HepG2 (cell line): ENCODE measurements at regions not wholly inside any gene's neighbourhood (a gene's known extent, or its start where the extent isn't known, plus 50 kb on each side); places are given as distances from the start of the nearest gene placed in this dataset.

Experiments used
- ATAC-seq: fragments of 200-7000 bp; cut with Tn5 transposase; 3 replicates; pipeline ENCODE4 v1.9.1; 2020; ENCODE audit warnings: mild to moderate bottlenecking, moderate library complexity
- BruUV-seq: library from RNA; stranded (reverse); fragments of 400-500 nt; replicated peaks from 2 replicates; lab custom pipeline; 2021; lab: Mats Ljungman, UMichigan
- CTCF ChIA-PET: fragments of 300-600 bp; formaldehyde crosslinking; extraction: SDS; loops from one replicate; lab custom pipeline; 2021; ENCODE audit warnings: low total read pairs, inconsistent platforms, low intra/inter-chr PET ratio; lab: Yijun Ruan, JAX
- POLR2A ChIA-PET: fragments of 350-600 bp; sonication (Branson Sonifier 250); formaldehyde crosslinking; loops from one replicate; lab custom pipeline; 2020; ENCODE audit warnings: antibody characterized with exemption, inconsistent platforms; lab: Yijun Ruan, JAX
- DNase-seq: peaks from one replicate; pipeline ENCODE4 v3.0.0-alpha.2; 2015; ENCODE audit warnings: low spot score
- FAIRE-seq: peaks from 3 replicates; lab custom pipeline; 2011; peaks lifted over from hg19 to GRCh38; lab: Jason Lieb, UNC
- H2AFZ ChIP-seq: one replicate; pipeline ENCODE4 v1.6.1; 2011; ENCODE audit warnings: low read length, inconsistent platforms
- H3K27ac ChIP-seq: fragments of 300-600 bp; 3 replicates; pipeline ENCODE4 v1.8.0; 2011; ENCODE audit warnings: mixed run types, mild to moderate bottlenecking, mixed read lengths, low read length, inconsistent platforms; ENCODE audit not compliant: insufficient read depth; ENCODE audit errors: extremely low read length
- H3K27me3 ChIP-seq, 2 experiments: fragments of 200-600 bp in 1 of 2; 2 replicates in 1 of 2; 3 replicates in 1 of 2; pipeline versions ENCODE4 v1.6.0 to v1.8.0; 2011; ENCODE audit warnings: low read length in 2 of 2, mild to moderate bottlenecking in 2 of 2, moderate library complexity in 2 of 2, inconsistent platforms in 1 of 2; ENCODE audit not compliant: insufficient read depth in 2 of 2, control insufficient read depth in 1 of 2
- H3K36me3 ChIP-seq, 2 experiments: fragments of 200-600 bp in 1 of 2; replicated peaks in 1 of 2; 2 replicates in 1 of 2; 3 replicates in 1 of 2; pipeline versions ENCODE4 v1.5.1 to v1.8.0; 2011; ENCODE audit warnings: low read length in 2 of 2, inconsistent platforms in 1 of 2; ENCODE audit not compliant: insufficient read depth in 2 of 2, control insufficient read depth in 1 of 2
- H3K4me1 ChIP-seq: 2 replicates; pipeline ENCODE4 v1.5.1; 2012; ENCODE audit warnings: low read length, inconsistent platforms; ENCODE audit not compliant: insufficient read depth
- H3K4me2 ChIP-seq: 2 replicates; pipeline ENCODE4 v1.6.0; 2011; ENCODE audit warnings: low read depth, low read length, inconsistent platforms
- H3K4me3 ChIP-seq, 3 experiments: fragments of 200-600 bp in 1 of 3; sonication (generic), shearing (Covaris generic) in 1 of 3; replicated peaks in 1 of 3; 2 replicates each; pipeline ENCODE4 v1.5.1; 2011 to 2016; ENCODE audit warnings: low read length in 3 of 3, inconsistent platforms in 2 of 3, low read depth in 2 of 3, mild to moderate bottlenecking in 2 of 3, control low read depth in 1 of 3, mixed read lengths in 1 of 3; ENCODE audit not compliant: insufficient read depth in 1 of 3
- H3K79me2 ChIP-seq: one replicate; pipeline ENCODE4 v1.6.1; 2011; ENCODE audit warnings: low read length, inconsistent platforms; ENCODE audit not compliant: insufficient read depth
- H3K9ac ChIP-seq: 2 replicates; pipeline ENCODE4 v1.6.0; 2011; ENCODE audit warnings: mild to moderate bottlenecking, low read depth, low read length, inconsistent platforms; ENCODE audit not compliant: insufficient read depth
- H3K9me3 ChIP-seq: 2 replicates; pipeline ENCODE4 v1.5.1; 2012; ENCODE audit warnings: mild to moderate bottlenecking, low read length
- H4K20me1 ChIP-seq: 2 replicates; pipeline ENCODE4 v1.6.0; 2011; ENCODE audit warnings: inconsistent platforms, mild to moderate bottlenecking, low read length, moderate library complexity; ENCODE audit not compliant: insufficient read depth
- ADNP ChIP-seq: sonication (generic); formaldehyde crosslinking; IDR thresholded peaks from 2 replicates; pipeline ENCODE4 v1.4.0; 2020; ENCODE audit warnings: missing genetic modification reagents
- FOSL1 ChIP-seq: sonication (generic); formaldehyde crosslinking; IDR thresholded peaks from 2 replicates; pipeline ENCODE4 v1.9.0; 2021; ENCODE audit warnings: missing genetic modification reagents, borderline replicate concordance
- IRX3 ChIP-seq: sonication (generic); formaldehyde crosslinking; IDR thresholded peaks from 2 replicates; pipeline ENCODE4 v1.8.1; 2023; ENCODE audit warnings: mild to moderate bottlenecking, low read depth, missing genetic modification reagents, borderline replicate concordance
- JUNB ChIP-seq: sonication (generic); formaldehyde crosslinking; IDR thresholded peaks from 2 replicates; pipeline ENCODE4 v1.8.0; 2022; ENCODE audit warnings: missing genetic modification reagents, mild to moderate bottlenecking, borderline replicate concordance
- MATR3 ChIP-seq: sonication (generic); formaldehyde crosslinking; IDR thresholded peaks from 2 replicates; pipeline ENCODE4 v1.4.0; 2020; ENCODE audit warnings: missing genetic modification reagents
- MEIS2 ChIP-seq: sonication (generic); formaldehyde crosslinking; IDR thresholded peaks from 2 replicates; pipeline ENCODE4 v1.9.0; 2021; ENCODE audit warnings: mild to moderate bottlenecking, missing genetic modification reagents
- SALL1 ChIP-seq: sonication (generic); formaldehyde crosslinking; IDR thresholded peaks from 2 replicates; pipeline ENCODE4 v1.8.0; 2022; ENCODE audit warnings: mild to moderate bottlenecking, missing genetic modification reagents
- SOX6 ChIP-seq, 2 experiments: fragments of 450-650 bp in 1 of 2; sonication (generic) in 1 of 2; formaldehyde crosslinking in 1 of 2; IDR thresholded peaks; 2 replicates each; pipeline versions ENCODE4 v1.4.0 to v1.6.1; 2017 to 2020; ENCODE audit warnings: antibody characterized with exemption in 1 of 2, mild to moderate bottlenecking in 1 of 2, missing genetic modification reagents in 1 of 2
- ZFP1 ChIP-seq: IDR thresholded peaks from 2 replicates; pipeline ENCODE4 v1.6.1; 2016
- ZFP90 ChIP-seq: sonication (generic); formaldehyde crosslinking; IDR thresholded peaks from 2 replicates; pipeline ENCODE4 v1.8.0; 2022; ENCODE audit warnings: missing genetic modification reagents, mild to moderate bottlenecking, inconsistent platforms, borderline replicate concordance
- ZNF20 ChIP-seq: sonication (generic); formaldehyde crosslinking; IDR thresholded peaks from 2 replicates; pipeline ENCODE4 v1.4.0; 2020; ENCODE audit warnings: mild to moderate bottlenecking, moderate library complexity, missing genetic modification reagents
- ZNF296 ChIP-seq: sonication (generic); formaldehyde crosslinking; conservative IDR thresholded peaks from 2 replicates; pipeline ENCODE4 v1.5.0; 2020; ENCODE audit warnings: mild to moderate bottlenecking, missing genetic modification reagents
- ZNF432 ChIP-seq: sonication (generic); formaldehyde crosslinking; IDR thresholded peaks from 2 replicates; pipeline ENCODE4 v1.5.0; 2020; ENCODE audit warnings: missing genetic modification reagents, mild to moderate bottlenecking, borderline replicate concordance
- ZNF589 ChIP-seq: sonication (generic); formaldehyde crosslinking; conservative IDR thresholded peaks from 2 replicates; pipeline ENCODE4 v1.8.0; 2022; ENCODE audit warnings: mild to moderate bottlenecking, moderate library complexity, missing genetic modification reagents
- ZNF713 ChIP-seq: sonication (generic); formaldehyde crosslinking; IDR thresholded peaks from 2 replicates; pipeline ENCODE4 v1.4.0; 2020; ENCODE audit warnings: mild to moderate bottlenecking, missing genetic modification reagents
- WGBS: methylation state at CpG from one replicate; pipeline ENCODE4 v1.1.6; 2017; ENCODE audit warnings: low lambda C conversion rate; 5-methylcytosine and 5-hydroxymethylcytosine counted together
- in situ Hi-C: cut with HindIII; loops from 2 replicates; pipeline ENCODE4 v1.10.0; 2017; ENCODE audit warnings: low pct_unique_long_range_greater_than_20kb; ENCODE audit not compliant: extremely low pct_ligation_motif_present
- intact Hi-C: fragments of 100-400 bp; cut with micrococcal nuclease; formaldehyde crosslinking; loops from one replicate; pipeline ENCODE4 v1.10.0; 2022; ENCODE audit not compliant: unreplicated experiment
- TF ChIP-seq, protein P1 (sequence below), 2 experiments: sonication (generic) in 1 of 2; formaldehyde crosslinking in 1 of 2; IDR thresholded peaks; 2 replicates each; pipeline versions ENCODE4 v1.4.0 to v1.6.1; 2016 to 2020; ENCODE audit warnings: borderline replicate concordance in 1 of 2, low read depth in 1 of 2, mild to moderate bottlenecking in 1 of 2, missing genetic modification reagents in 1 of 2
- TF ChIP-seq, protein P2 (sequence below): sonication (generic); formaldehyde crosslinking; IDR thresholded peaks from 2 replicates; pipeline ENCODE4 v1.4.0; 2020; ENCODE audit warnings: missing genetic modification reagents
- TF ChIP-seq, protein P3 (sequence below): IDR thresholded peaks from 2 replicates; pipeline ENCODE4 v1.6.1; 2016; ENCODE audit warnings: low read depth, control low read depth

DNA sequence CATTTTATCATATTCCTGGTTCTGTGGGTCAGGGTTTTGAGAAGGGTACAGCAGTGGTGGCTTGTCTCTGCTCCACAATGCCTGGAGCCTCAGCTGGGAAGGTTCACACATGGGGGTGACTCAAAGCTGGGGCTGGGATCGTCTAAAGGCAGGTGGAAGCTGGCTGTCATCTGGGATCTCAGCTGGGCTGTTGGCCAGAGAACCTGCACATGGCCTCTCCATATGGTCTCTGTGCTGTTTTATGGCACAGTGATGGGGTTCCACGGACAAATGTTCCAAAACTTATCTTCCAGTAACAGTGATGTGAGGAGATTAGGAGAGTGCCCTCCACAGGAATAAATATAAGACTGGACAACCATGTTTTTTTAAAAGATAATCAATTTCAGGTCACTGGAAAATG lies 191.4 kb downstream of the SS18 start:
- no peak overlapping the region for H3K4me3 ChIP-seq
- ChIA-PET CTCF (no interaction called here), POLR2A (no interaction called here)
- no peak overlapping the region for H3K27ac ChIP-seq
- no peak overlapping the region for H3K4me2 ChIP-seq
- H3K4me1 ChIP-seq, result no peaks in the 10 kb centered on the region
- H3K27me3 ChIP-seq, result no peaks in the 10 kb centered on the region
- 0% methylated on average over 2 of the region's 2 CpGs for WGBS
- no peak for ATAC-seq
- in situ Hi-C loops, result loop anchor here (10.0 kb wide), 1 partner anchor 334 kb away; no protein-coding TSS in a partner anchor
- no peak for FAIRE-seq
- H4K20me1 ChIP-seq, result no peaks in the 10 kb centered on the region
- BruUV-seq, result no TSS peak
- H2AFZ ChIP-seq, result no peak overlapping the region
- DNase-seq, result no peak
- H3K9me3 ChIP-seq, result no peaks in the 10 kb centered on the region
- intact Hi-C loops, result loop anchor here (5.0 to 10.0 kb wide), 3 partner anchors 1022 to 1354 kb away; no protein-coding TSS in a partner anchor
- TF ChIP-seq FOSL1 (CRISPR knock-in tag) (no peak), ZNF713 (CRISPR knock-in tag) (no peak), ZNF296 (no peak), ZFP90 (no peak), MEIS2 (CRISPR knock-in tag) (no peak), SALL1 (no peak), ZFP1 (no peak), ADNP (CRISPR knock-in tag) (no peak), ZNF20 (CRISPR knock-in tag) (no peak), MATR3 (no peak), SOX6 (IDR thresholded peaks at IDR 0.05) (no peak), SOX6 (CRISPR knock-in tag; IDR thresholded peaks at IDR 0.05) (no peak), ZNF432 (CRISPR knock-in tag) (no peak), IRX3 (CRISPR knock-in tag) (no peak), JUNB (CRISPR knock-in tag) (no peak), ZNF589 (CRISPR knock-in tag) (no peak)
- TF ChIP-seq, protein P1, sequence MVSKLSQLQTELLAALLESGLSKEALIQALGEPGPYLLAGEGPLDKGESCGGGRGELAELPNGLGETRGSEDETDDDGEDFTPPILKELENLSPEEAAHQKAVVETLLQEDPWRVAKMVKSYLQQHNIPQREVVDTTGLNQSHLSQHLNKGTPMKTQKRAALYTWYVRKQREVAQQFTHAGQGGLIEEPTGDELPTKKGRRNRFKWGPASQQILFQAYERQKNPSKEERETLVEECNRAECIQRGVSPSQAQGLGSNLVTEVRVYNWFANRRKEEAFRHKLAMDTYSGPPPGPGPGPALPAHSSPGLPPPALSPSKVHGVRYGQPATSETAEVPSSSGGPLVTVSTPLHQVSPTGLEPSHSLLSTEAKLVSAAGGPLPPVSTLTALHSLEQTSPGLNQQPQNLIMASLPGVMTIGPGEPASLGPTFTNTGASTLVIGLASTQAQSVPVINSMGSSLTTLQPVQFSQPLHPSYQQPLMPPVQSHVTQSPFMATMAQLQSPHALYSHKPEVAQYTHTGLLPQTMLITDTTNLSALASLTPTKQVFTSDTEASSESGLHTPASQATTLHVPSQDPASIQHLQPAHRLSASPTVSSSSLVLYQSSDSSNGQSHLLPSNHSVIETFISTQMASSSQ (IDR thresholded peaks at IDR 0.05; ENCODE audit: low read depth), result no peak
- TF ChIP-seq, protein P1 (CRISPR knock-in tag; IDR thresholded peaks at IDR 0.05; ENCODE audit: borderline replicate concordance), result no peak
- TF ChIP-seq, protein P2, sequence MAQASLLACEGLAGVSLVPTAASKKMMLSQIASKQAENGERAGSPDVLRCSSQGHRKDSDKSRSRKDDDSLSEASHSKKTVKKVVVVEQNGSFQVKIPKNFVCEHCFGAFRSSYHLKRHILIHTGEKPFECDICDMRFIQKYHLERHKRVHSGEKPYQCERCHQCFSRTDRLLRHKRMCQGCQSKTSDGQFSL (CRISPR knock-in tag), result no peak
- TF ChIP-seq, protein P3, sequence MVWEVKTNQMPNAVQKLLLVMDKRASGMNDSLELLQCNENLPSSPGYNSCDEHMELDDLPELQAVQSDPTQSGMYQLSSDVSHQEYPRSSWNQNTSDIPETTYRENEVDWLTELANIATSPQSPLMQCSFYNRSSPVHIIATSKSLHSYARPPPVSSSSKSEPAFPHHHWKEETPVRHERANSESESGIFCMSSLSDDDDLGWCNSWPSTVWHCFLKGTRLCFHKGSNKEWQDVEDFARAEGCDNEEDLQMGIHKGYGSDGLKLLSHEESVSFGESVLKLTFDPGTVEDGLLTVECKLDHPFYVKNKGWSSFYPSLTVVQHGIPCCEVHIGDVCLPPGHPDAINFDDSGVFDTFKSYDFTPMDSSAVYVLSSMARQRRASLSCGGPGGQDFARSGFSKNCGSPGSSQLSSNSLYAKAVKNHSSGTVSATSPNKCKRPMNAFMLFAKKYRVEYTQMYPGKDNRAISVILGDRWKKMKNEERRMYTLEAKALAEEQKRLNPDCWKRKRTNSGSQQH (CRISPR knock-in tag), result no peak
- H3K79me2 ChIP-seq, result no peaks in the 10 kb centered on the region
- H3K36me3 ChIP-seq, result no peaks in the 10 kb centered on the region
- no peak overlapping the region for H3K9ac ChIP-seq
